ENCODE measurements at regions not wholly inside any gene's neighbourhood (a gene's known extent, or its start where the extent isn't known, plus 50 kb on each side); places are given as distances from the start of the nearest gene placed in this dataset.

DNA sequence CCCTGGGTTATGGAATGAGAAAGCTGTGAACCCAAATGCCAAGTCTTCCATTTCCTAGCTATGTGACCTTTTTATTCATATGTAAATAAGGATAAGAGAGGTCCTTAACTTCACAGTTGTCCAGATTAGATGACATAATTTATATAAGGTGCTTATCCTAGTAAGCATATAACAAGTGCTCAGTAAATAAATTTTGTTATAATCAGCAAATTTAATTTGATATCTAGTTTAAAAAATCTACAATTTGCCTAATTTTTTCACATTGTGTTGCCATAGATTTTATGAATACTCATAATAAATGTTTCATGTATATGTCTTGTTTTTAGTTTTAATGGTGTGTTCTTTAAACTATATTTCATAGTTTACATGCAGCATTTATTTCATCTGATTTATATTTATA lies 130.4 kb upstream of the SPRY1 start:
- no peak for TF ChIP-seq CTCF (conservative IDR thresholded peaks at IDR 0.05; ENCODE audit: low read depth, low read length)
- TF ChIP-seq POLR2A (IDR thresholded peaks at IDR 0.05; ENCODE audit: low read depth, low read length): no peak
- TF ChIP-seq NFE2L2 (IDR thresholded peaks at IDR 0.05; ENCODE audit: low read depth, low read length): no peak
- no peak for TF ChIP-seq RFX5 (IDR thresholded peaks at IDR 0.05; ENCODE audit: low read depth, low read length)
- TF ChIP-seq RAD21 (IDR thresholded peaks at IDR 0.05; ENCODE audit: low read length): no peak
- TF ChIP-seq MAZ (IDR thresholded peaks at IDR 0.05; ENCODE audit: borderline replicate concordance, low read depth, low read length): no peak
- no peak for TF ChIP-seq CEBPB (IDR thresholded peaks at IDR 0.05; ENCODE audit: low read depth, low read length)
- TF ChIP-seq MXI1 (IDR thresholded peaks at IDR 0.05; ENCODE audit: borderline replicate concordance, low read depth, low read length): no peak
- no peak for TF ChIP-seq BHLHE40 (IDR thresholded peaks at IDR 0.05; ENCODE audit: low read depth, low read length)
- no peak for TF ChIP-seq ELK1 (IDR thresholded peaks at IDR 0.05; ENCODE audit: borderline replicate concordance, low read depth, low read length)
- TF ChIP-seq SMC3 (IDR thresholded peaks at IDR 0.05; ENCODE audit: low read depth, low read length): no peak
- no peak for TF ChIP-seq RCOR1 (IDR thresholded peaks at IDR 0.05; ENCODE audit: insufficient replicate concordance, low read length)
- peak; percentile 64 for TF ChIP-seq MAFK (IDR thresholded peaks at IDR 0.05; ENCODE audit: low read depth, low read length)
- TF ChIP-seq CHD1 (IDR thresholded peaks at IDR 0.05; ENCODE audit: low read depth, low read length): no peak
